ENCODE measurements at regions not wholly inside any gene's neighbourhood (a gene's known extent, or its start where the extent isn't known, plus 50 kb on each side); places are given as distances from the start of the nearest gene placed in this dataset.

DNA sequence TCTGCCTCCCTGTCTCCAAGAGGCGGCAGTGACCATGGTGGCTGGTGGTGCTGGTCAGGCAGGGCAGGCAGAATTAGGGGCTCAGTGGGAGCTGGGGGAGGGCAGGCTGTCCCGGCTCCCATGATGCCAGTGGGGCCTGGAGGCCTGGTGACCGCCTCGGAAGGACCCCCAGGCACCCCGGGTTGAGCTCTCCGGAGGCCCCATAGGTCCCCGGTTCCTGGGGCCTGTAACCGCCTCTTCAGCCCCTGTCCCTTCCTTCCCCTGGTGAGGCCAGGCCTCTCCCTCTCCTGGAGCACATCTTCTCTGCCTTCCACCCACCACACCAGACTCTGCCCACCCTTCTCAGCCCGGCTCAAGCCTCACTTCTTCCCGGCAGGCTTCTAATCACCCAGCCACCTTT, 117.7 kb upstream of the GSC start:
- DNase-seq = no peak

DNA sequence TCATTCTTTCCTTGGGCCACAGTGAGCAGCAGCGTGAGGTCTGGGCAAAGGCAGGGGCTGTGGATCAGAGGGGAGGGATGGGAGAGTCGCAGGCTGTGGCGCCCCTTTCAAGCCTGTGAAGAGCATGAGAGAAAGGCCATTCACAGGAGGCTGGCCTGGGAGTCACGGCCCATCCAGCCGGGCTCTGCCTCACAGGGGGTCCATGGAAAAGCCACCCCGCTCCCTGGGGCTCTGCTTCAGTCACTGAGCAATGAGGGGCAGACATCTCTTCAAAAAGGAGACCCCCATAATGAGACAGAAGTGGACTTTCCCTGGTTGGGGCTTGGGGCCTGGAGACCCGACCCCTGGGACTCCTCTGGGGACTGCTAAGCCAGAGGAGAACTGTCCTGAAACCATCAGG, 117.0 kb upstream of the GSC start:
- no peak for DNase-seq

DNA sequence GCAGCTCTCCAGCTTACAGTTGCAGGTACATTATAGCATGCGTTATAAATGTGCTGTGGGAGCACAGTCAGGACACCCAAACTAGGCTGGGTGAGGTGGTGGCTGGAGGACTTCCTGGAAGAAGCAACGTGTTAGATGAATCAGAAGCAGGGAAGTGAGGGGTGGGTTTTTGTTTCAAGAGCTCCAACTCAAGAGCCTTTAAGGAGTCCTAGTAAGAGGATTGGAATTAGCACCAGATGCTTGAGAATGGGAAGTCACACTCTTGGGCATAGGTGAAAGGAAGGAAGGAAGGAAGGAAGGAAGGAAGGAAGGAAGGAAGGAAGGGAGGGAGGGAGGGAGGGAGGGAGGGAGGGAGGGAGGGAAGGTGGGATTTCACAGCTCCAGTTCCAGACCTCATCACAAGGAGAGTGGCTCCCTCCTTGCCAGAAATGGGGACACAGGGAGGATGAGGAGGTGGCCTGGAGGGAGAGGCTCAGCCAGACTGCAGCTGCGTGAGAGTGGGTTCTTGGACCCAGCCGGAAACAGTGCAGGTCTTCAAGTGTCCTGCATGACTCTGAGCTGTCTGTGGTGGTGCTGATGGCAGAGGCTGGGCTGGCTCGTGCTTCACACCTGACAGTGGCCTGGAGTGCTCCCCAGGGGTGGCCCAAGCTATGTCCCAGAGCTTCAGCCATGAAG, 115.7 kb upstream of the GSC start:
- DNase-seq = no peak

DNA sequence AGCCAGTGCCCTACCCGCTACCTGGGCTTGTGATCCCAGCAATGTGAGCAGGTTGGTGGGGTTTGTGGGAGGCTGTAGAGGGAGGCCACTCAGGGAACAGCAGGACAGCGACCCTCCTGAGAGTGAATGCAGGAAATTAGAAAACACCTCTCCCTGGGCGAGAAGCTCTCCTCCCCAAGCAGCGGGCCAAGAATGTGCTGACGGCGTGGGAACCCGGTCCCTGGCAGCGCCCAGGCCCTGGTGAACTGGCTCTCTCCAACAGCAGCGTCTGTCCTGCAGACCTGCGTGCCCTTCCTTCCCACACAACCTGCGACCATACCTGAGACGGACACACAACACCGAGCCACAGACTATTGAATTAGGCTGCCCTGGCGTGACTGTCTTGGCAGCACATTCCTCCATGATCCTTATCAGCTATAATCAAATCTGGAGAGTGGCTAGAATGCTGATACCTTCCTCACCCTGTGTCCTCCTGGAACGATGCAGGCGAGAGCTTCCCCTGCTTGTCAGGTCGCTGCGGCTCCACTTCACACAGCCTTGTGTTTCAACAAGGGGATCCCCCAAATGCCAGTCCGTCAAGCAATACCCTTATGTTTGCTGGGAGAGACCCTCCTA, 114.8 kb upstream of the GSC start:
- no peak for DNase-seq

DNA sequence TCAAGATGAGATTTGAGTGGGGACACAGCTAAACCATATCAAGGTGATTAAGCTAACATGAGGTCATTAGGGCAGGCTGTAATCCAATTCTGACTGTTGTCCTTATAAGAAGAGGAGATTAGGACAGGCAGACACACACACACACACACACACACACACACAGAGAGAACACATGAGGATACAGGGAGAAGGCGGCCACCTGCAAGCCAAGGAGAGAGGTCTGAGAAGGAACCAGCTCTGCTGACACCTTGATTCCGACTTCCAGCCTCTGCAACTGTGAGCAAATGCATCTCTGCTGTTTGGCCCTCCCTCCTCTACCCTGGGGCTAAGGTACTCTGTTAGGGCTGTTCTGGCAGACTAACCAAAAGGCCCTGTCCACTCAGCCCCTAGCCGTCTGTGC, 112.5 kb upstream of the GSC start:
- no peak for DNase-seq

DNA sequence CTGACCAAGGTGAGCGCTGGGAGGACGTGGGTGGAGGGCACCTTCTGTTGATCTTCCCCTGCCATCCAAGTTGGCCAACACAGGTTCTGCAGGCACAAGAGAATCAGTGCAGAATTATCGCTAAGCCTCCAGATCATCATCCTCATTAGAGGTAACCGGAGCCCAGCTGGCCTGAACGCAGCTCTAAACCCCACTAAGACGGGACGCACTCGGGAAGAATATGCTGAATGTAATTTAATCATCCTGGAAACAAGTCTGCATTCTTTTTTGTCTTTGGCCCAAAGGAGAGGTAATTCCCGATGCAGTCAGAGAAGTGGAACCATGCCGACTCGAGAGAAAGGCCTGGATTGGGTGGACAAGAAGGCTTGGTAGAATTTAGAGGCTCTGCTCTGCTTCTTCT, 111.0 kb upstream of the GSC start:
- no peak for DNase-seq

DNA sequence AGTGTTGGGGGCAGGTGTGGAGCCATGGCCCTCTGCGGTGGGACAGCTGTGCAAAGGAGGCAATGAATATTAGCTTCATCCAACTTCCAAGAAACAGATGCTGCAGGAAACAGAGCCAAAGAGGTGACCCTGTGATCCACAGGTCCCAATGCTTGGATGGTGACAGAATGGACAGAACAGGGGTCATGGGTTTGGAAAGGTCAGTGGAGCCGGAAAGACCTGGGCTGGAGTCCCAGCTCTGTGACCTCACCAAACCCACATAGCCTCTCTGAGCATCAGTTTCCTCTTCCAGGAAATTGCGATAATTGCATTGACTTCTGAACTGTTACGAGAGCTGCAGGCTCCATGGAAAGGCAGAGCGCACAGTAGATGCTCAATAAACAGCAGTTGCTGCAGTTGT, 110.2 kb upstream of the GSC start:
- no peak for DNase-seq

DNA sequence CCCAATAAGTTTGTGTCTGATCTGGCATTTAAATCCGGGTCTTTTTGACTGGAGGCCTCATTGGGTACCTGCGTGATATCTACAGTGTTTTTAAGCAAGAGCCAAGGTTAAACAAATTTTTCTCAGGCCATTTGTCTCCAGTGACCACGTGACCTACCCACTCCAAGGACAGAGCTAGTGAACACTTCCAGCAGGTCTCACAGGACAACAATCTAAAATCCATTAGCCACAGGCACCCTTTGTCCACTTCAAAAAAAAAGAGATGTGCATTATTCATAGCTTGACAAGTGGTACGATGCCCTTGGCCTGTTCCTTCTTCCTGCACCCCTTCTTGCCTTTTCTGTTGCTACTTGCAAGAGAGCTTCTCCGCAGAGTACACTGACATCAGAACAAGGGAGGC, 109.6 kb upstream of the GSC start:
- DNase-seq = peak in 1 of 56 donors; percentile 17

DNA sequence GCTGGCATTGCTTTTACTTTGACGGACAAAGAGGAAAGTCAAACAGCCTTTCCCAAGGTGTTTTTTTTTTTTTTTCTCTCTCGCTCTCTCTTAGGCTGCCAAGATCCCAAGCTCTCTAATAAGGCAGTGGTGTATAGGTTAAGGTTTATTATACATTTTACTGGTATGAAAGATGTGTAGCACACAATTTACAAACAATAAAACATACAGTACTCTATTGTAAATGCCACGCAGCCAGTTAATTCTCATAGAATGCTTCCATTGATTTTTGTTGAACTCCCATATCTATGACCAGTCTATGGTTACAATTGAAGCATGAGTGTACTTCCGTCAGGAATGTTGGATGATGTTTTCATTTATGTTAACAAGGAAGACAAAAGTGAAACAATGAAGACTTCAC, 106.4 kb upstream of the GSC start:
- DNase-seq = no peak

DNA sequence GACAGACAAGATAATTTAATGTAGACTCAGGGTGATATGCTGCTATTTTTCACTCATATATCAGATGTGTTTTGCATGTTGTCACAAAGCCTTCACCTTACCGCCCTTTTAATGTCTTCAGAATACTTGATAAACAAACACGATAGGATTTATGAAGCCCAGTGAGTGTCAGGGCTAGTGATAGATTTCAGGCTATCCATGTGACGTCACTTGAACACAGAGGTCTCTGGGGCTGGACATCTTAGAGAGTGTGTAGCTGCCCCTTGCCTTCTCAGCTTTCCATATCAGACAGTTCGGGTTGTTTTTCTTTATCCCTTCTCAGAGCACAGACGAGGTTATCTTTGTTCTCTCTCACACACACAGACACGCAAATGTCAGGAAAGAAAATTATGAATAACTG, 105.3 kb upstream of the GSC start:
- no peak for DNase-seq

DNA sequence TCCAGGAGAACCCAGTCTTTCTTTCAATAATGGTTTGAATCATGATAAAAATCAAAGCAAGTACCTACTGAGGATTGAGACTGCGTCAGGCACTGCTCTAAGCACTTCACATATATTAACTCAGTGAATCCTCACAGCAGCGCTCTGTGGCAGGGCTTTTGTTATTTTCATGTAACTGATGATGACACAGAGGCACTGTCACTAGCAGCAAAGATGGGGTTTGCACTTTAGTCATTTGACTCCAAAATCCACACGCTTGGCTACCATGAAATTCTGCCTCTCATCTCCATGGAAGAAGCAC, 98.8 kb upstream of the GSC start:
- no peak for DNase-seq

DNA sequence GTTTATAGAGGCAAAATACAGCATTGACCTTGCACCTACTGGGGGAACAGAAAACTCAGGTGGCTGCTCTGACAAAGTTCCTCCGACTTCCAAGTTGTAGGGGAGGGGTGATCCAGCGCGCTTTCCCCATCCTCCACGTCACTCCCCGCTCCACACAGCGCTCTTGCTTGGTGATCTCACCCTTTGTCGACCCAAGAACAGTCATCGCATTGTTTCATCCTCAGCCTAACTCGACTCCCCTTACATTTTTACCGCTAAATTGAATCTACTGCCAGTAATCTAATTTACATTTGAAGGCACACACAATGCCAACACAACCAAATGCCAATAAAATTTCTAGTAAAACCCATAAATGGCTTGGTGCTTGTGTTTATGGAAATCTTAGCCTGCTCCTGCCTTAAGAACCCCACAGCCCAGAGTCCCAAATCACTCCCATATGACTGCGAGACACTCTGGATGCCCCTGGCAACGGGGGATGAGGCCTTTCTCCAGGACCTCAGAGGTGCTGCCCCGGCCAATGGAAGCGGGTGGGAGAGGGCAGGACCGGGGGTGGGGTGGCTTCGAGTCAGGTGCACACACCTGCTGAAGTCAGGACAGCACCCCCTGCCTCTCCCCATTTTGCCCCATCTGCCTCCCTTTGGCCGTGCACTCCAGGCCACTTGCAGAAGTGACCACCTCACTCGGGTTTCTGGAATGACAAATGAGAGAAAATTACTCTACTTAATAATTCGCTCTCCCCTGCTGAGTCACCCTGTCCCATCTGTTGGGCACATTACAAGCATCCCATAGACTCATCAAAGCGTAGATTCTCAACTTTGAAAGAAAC, 98.2 kb upstream of the GSC start:
- peak in 43 of 56 donors; percentile 5 to 77 (median 39) for DNase-seq

DNA sequence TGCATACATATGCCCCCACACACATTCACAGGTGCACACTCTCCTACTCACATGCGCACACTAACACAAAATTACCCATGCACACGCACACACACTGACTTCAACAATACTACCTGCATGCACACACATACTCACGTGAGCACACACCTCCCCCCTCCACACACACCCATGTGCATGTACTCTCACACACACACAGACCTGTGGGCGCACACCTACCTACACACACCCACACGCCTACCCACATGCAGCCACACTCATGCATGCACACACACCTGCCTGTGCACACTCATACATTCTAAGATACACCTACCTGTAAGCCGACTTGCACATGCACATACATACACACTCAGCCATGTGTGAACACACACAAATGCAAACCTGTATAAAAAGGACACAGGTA, 97.3 kb upstream of the GSC start:
- no peak for DNase-seq

DNA sequence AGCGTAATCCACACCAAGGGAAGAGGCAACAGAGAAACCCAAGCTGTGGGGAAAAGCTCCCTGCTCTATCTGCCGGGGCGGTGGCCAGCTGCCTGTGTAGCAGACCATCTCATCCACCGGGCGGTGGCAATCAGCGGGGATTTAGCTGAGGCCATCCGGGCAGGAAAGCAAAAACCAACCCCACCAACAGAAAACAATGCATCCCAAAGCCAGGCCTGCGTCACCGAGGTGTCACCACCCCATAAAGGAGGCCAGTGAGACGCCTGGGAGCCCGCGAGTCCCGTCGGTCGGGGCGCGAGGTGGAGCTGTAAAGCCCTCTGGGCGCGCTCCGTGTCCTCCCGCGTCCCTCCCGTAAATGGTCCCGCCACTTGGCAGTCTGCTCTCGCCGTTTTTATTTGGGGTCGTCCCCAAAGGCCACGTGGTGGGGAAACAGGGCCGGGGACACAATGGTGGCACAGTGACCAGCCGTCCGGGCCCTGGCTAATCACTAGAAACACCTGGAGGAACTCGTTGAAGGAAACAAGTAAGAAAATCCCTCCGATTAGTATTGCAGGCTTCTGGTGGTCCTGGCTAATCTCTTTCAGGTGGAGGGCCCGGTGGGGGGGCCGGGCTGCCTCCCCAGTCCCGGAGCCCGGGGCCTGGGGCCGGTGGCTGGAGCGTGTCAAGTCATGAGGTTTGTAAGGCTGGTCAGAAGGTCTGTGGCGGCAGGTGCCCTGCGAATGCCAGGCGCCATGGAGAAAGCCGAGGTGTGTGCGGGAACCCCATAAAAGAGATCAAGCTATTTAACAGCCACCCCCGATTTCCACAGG, 94.7 kb upstream of the GSC start:
- peak in 3 of 56 donors; percentile 11 to 21 (median 13) for DNase-seq

DNA sequence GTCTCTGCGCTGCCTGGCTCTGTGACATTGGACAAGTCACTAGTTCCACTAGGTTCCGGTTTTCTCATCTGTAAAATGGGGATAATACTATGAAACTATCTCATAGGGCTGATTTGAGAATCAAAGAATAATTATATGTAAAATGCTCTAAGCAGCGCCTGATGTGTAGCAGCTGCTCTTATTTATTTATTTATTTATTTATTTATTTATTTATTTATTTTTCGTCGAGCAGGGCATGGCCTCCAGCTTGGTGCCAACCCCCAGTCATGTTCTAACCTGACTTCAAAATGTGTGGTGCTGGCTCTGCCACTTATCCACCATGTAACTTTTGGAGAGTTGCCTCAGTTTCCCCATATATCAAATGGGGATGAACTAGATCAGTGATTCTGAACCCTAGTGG, 93.5 kb upstream of the GSC start:
- DNase-seq = no peak

DNA sequence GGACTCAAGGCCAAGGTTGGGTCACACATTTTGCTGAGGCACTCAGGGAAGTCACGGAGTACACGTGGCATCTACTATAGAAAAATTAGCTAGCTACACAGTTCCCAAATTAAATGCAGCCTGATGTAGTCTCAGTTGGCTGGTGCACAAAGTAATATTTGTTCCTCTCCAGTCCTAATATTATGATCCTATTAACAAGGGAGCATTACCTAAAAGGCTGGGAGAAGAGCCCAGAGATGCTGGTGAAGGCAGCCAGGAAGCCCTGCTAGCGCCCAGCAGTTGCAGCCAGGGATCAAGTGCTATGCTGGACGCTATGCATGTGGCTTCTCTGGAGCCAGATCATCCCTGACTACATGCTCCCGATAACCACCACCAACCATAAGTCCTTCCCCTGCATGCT, 88.0 kb upstream of the GSC start:
- peak in 2 of 56 donors; percentile 5 to 12 for DNase-seq

DNA sequence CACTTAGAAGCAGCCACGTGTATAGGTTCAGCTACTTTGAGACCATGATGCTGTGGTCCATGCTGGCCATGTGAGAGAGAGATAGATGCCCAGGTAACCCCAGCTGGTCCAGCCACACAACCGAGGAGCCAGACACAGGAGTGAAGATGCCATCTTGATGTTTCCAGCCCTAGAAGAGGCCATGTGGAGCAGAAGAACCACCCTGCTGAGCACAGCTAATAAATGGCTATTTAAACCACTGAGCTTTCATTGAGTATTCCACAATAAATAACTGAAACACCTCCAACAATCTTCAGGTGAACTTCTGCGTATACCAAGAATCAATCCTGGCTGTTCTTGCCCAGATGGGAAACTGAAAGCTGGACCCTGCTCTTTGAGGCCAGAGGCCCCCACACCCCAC, 84.0 kb upstream of the GSC start:
- DNase-seq = no peak

DNA sequence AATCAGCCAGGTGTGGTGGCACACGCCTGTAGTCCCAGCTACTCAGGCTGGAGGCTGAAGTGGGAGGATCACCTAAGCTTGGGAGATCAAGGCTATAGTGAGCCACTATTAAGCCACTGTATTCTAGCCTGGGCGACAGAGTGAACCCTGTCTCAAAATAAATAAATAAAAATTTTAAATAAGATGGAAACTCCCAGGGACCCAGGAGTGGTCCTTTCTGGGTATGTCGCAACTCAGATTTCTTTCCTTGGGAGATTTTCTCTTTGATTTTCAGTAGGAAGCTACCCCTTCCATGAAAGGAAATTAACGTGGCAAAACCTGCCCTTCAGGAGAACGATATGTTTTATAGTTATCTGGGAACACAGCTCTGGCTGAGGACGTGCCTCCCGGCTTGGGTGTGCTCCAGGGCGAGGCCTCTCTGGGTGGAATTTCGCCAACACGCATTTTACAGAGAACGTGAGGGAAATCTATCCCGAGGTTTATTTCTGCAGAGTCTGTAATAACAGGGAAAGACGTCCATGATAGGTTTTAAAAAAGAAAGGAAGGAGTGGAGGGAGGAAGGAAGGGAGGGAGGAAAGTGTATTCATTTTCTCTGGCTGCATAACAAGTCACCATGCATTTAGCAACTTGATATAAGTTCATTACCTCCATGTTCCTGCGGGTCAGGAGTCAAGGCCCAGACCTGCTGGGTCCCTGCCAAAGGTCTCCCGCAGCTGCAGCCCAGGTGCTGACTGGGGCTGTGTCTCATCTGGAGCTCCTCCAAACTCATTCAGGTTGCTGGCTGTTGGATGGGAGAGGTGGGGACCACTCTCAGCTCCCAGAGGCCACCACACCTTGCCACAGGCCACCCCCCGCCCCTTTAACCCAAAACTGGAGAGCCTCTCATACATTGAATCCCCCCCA, 80.6 kb upstream of the GSC start:
- DNase-seq = no peak

DNA sequence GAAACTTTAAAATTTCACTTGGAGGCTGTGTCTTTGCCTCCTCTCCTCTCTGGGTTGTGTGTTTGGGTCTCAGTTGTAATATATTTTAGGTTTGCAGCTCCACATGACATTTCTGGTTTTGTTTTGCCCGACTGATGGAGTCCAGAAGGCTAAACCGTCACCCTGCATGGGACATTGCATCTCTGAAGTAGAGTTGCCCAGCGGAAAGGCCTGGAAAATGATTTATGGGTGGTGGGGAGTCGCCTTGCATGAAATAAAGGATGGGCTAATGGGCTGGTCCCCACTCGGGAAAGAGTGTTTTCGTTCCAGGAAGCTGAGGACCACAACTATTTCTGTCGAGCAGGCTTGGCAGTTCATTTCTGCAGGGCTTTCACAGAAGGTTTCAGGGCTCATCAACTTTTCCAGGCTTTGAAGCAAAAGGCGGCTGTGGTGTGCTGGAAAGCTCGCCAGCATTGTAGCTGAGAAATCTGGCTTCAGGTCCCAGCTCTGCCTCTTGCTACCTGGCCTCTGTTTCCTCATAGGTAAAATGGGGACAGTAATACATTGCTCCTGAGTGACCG, 74.8 kb upstream of the GSC start:
- no peak for DNase-seq

DNA sequence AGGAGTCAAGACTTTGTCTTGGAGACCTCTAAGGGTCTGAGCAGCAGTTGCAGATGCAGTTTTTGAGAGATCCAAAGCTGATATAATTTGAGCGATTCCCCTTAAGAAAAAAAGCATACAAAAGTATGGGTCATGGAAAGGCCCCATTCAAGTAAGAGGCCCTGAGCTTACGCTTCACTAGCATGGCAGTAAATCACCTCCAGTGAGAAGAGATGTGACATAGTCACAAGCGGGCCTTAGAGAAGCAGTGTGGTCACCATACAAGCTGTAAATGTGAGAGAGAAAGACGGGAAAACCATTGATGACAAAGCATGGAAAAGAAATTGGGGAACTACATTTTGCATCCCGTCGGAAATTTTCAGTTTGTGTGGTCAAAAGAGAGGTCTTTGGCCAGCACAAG, 70.6 kb upstream of the GSC start:
- no peak for DNase-seq

DNA sequence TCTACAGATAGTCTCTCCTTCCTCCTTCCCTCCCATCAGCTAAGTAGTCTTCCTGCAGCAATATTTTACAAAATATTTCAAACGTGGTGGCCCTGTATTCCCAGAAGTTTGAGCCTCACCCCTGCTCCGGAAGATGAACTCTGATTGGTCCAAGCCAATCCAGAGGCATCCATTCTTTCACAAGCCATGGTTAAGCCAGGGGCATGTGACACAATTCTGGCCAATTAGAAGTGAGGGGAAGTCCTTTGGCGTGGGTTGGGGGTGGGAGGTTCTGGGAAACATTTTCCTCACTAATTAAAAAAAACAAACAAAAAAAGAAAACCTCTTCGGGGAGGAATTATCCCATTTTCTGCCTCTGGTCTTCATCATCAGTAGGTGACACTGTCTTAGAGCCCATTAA, 69.4 kb upstream of the GSC start:
- DNase-seq = no peak
